H1 (cell line): ENCODE measurements at regions not wholly inside any gene's neighbourhood (a gene's known extent, or its start where the extent isn't known, plus 50 kb on each side); places are given as distances from the start of the nearest gene placed in this dataset.

Experiments
- CTCF ChIA-PET: fragments of 300-600 bp; sonication (Branson Sonifier 250); formaldehyde crosslinking; loops from one replicate; lab custom pipeline; 2021; ENCODE audit not compliant: partially characterized antibody; lab: Charles Lee
- POLR2A ChIA-PET: fragments of 300-600 bp; sonication (Branson Sonifier 250); formaldehyde crosslinking; loops from one replicate; lab custom pipeline; 2021; ENCODE audit warnings: inconsistent platforms; ENCODE audit not compliant: partially characterized antibody; lab: Charles Lee
- DNase-seq, 2 experiments: peaks; one replicate each; pipeline versions ENCODE4 v3.0.0 to v3.0.0-alpha.2; 2010 to 2022; ENCODE audit warnings: low spot score in 2 of 2, low read depth in 1 of 2, mixed read lengths in 1 of 2
- FAIRE-seq: peaks from 2 replicates; lab custom pipeline; 2011; peaks lifted over from hg19 to GRCh38; lab: Jason Lieb, UNC
- H2AFZ ChIP-seq: 2 replicates; pipeline ENCODE4 v1.8.1; 2012; ENCODE audit warnings: low read length, inconsistent platforms
- H2AK5ac ChIP-seq: 2 replicates; pipeline ENCODE4 v1.6.1; 2013; ENCODE audit warnings: low read depth, low read length
- H2BK120ac ChIP-seq: replicated peaks from 2 replicates; pipeline ENCODE3; 2013; ENCODE audit warnings: low read depth, low read length, inconsistent platforms
- H2BK12ac ChIP-seq: 2 replicates; pipeline ENCODE4 v1.6.1; 2013; ENCODE audit warnings: low read depth, low read length
- H2BK15ac ChIP-seq: 2 replicates; pipeline ENCODE4 v1.6.1; 2013; ENCODE audit warnings: low read length
- H2BK20ac ChIP-seq: 2 replicates; pipeline ENCODE4 v1.6.1; 2013; ENCODE audit warnings: low read length
- H2BK5ac ChIP-seq: 2 replicates; pipeline ENCODE4 v1.6.1; 2013; ENCODE audit warnings: low read depth, low read length
- H3K14ac ChIP-seq: 2 replicates; pipeline ENCODE4 v1.6.1; 2013; ENCODE audit warnings: inconsistent platforms; ENCODE audit not compliant: insufficient read length
- H3K18ac ChIP-seq: 2 replicates; pipeline ENCODE4 v1.6.1; 2013; ENCODE audit warnings: low read length; ENCODE audit errors: extremely low read depth
- H3K23ac ChIP-seq: 2 replicates; pipeline ENCODE4 v1.6.1; 2013; ENCODE audit warnings: inconsistent platforms; ENCODE audit not compliant: insufficient read length
- H3K23me2 ChIP-seq: 2 replicates; pipeline ENCODE4 v1.6.1; 2013; ENCODE audit warnings: low read depth, low read length
- H3K27ac ChIP-seq: 2 replicates; pipeline ENCODE4 v1.6.1; 2011; ENCODE audit warnings: low read depth, low read length, inconsistent platforms
- H3K27me3 ChIP-seq, 4 experiments: replicated peaks in 1 of 4; 1 replicate in 1 of 4; 2 replicates in 3 of 4; pipeline versions ENCODE4 v1.6.1 to v1.8.1; 2011 to 2013; ENCODE audit warnings: low read length in 3 of 4, mild to moderate bottlenecking in 3 of 4, inconsistent platforms in 2 of 4, mixed read lengths in 2 of 4, moderate library complexity in 1 of 4; ENCODE audit not compliant: control insufficient read depth in 3 of 4, insufficient read depth in 3 of 4; ENCODE audit errors: extremely low read depth in 1 of 4
- H3K36me3 ChIP-seq, 4 experiments: 2 replicates each; pipeline versions ENCODE4 v1.6.1 to v1.8.1; 2011 to 2013; ENCODE audit warnings: mild to moderate bottlenecking in 4 of 4, low read length in 3 of 4, moderate library complexity in 2 of 4, control low read depth in 1 of 4, inconsistent platforms in 1 of 4; ENCODE audit not compliant: insufficient read depth in 4 of 4, control insufficient read depth in 2 of 4
- H3K4ac ChIP-seq: replicated peaks from 2 replicates; pipeline ENCODE3; 2013; ENCODE audit warnings: low read length, low read depth, mixed read lengths, inconsistent platforms; ENCODE audit not compliant: insufficient read length
- H3K4me1 ChIP-seq, 4 experiments: replicated peaks in 1 of 4; 1 replicate in 1 of 4; 2 replicates in 3 of 4; pipeline versions ENCODE4 v1.6.1 to v1.8.1; 2011 to 2013; ENCODE audit warnings: low read length in 3 of 4, inconsistent platforms in 2 of 4, mixed read lengths in 1 of 4; ENCODE audit not compliant: insufficient read depth in 4 of 4, control insufficient read depth in 3 of 4
- H3K4me2 ChIP-seq, 2 experiments: 2 replicates each; pipeline versions ENCODE4 v1.6.1 to v1.8.1; 2011 to 2013; ENCODE audit warnings: low read depth in 2 of 2, low read length in 2 of 2, control low read depth in 1 of 2, inconsistent platforms in 1 of 2, mild to moderate bottlenecking in 1 of 2; ENCODE audit not compliant: insufficient read depth in 1 of 2
- H3K4me3 ChIP-seq, 4 experiments: fragments of 200-600, 300-600 bp in 1 of 4; sonication (generic), shearing (Covaris generic), sonication (Bioruptor Twin) in 1 of 4; 2 replicates each; pipeline versions ENCODE4 v1.5.1 to v1.8.1; 2011 to 2016; ENCODE audit warnings: low read length in 4 of 4, low read depth in 3 of 4, control low read depth in 2 of 4, inconsistent platforms in 2 of 4, mild to moderate bottlenecking in 2 of 4, mixed read lengths in 1 of 4, moderate library complexity in 1 of 4; ENCODE audit not compliant: insufficient read depth in 2 of 4; ENCODE audit errors: extremely low read depth in 1 of 4
- H3K56ac ChIP-seq: replicated peaks from 2 replicates; pipeline ENCODE3; 2013; ENCODE audit warnings: low read depth, mild to moderate bottlenecking, mixed read lengths, low read length, inconsistent platforms; ENCODE audit not compliant: insufficient read length
- H3K79me1 ChIP-seq: 2 replicates; pipeline ENCODE4 v1.6.1; 2013; ENCODE audit warnings: low read depth, low read length, control low read depth
- H3K79me2 ChIP-seq, 2 experiments: 2 replicates each; pipeline versions ENCODE4 v1.6.1 to v1.8.1; 2012 to 2013; ENCODE audit warnings: low read length in 2 of 2, mild to moderate bottlenecking in 2 of 2, inconsistent platforms in 1 of 2; ENCODE audit not compliant: insufficient read depth in 2 of 2, control insufficient read depth in 1 of 2
- H3K9ac ChIP-seq, 4 experiments: replicated peaks in 1 of 4; 1 replicate in 1 of 4; 2 replicates in 3 of 4; pipeline versions ENCODE4 v1.6.1 to v1.8.1; 2011 to 2013; ENCODE audit warnings: low read depth in 3 of 4, low read length in 3 of 4, control low read depth in 2 of 4, mild to moderate bottlenecking in 2 of 4, moderate library complexity in 2 of 4, inconsistent platforms in 1 of 4; ENCODE audit errors: extremely low read depth in 1 of 4
- H3K9me3 ChIP-seq, 2 experiments: 2 replicates each; pipeline versions ENCODE4 v1.6.1 to v1.8.1; 2012 to 2013; ENCODE audit warnings: mild to moderate bottlenecking in 2 of 2, moderate library complexity in 2 of 2, control low read depth in 1 of 2, inconsistent platforms in 1 of 2, low read depth in 1 of 2, low read length in 1 of 2, mixed read lengths in 1 of 2; ENCODE audit not compliant: insufficient read depth in 2 of 2
- H4K20me1 ChIP-seq, 2 experiments: replicated peaks in 1 of 2; 2 replicates each; pipeline versions ENCODE3 to v1.8.1; 2011 to 2013; ENCODE audit warnings: inconsistent platforms in 2 of 2, low read length in 2 of 2, mild to moderate bottlenecking in 1 of 2; ENCODE audit not compliant: insufficient read depth in 2 of 2, control insufficient read depth in 1 of 2
- H4K5ac ChIP-seq: 2 replicates; pipeline ENCODE4 v1.6.1; 2013; ENCODE audit warnings: low read length, low read depth, mixed read lengths, inconsistent platforms; ENCODE audit not compliant: insufficient read length
- H4K8ac ChIP-seq: 2 replicates; pipeline ENCODE4 v1.8.0; 2013; ENCODE audit warnings: mild to moderate bottlenecking, moderate library complexity, low read length, inconsistent platforms; ENCODE audit not compliant: insufficient read depth; ENCODE audit errors: extremely low read depth
- H4K91ac ChIP-seq: replicated peaks from 2 replicates; pipeline ENCODE3; 2013; ENCODE audit warnings: low read length, mixed read lengths, inconsistent platforms; ENCODE audit not compliant: insufficient read length
- USF2 ChIP-seq: IDR thresholded peaks from 2 replicates; pipeline ENCODE4 v1.6.1; 2011; ENCODE audit warnings: low read length, improper control_type of control experiment
- WGBS, 2 experiments: shearing (Covaris generic) in 1 of 2; methylation state at CpG; one replicate each; pipeline versions ENCODE4 v1.1.6 to v1.1.7; 2013 to 2015; ENCODE audit warnings: low lambda C conversion rate in 2 of 2, mixed read lengths in 2 of 2, inconsistent platforms in 1 of 2, low coverage in 1 of 2, missing lambda C conversion rate in 1 of 2; ENCODE audit not compliant: insufficient replicate concordance in 2 of 2, insufficient coverage in 1 of 2, insufficient read length in 1 of 2; ENCODE audit errors: extremely low coverage in 1 of 2, missing lambda C conversion rate in 1 of 2; 5-methylcytosine and 5-hydroxymethylcytosine counted together

- Histone ChIP-seq H4K5ac (no peak overlapping the region), H2AFZ (no peak overlapping the region), H3K27me3 (peaks cover 0 to 1% (median 0%) of the 10 kb centered on the region in 4 experiments; a peak in 1 of 7 replicates), H2BK120ac (no peak overlapping the region), H3K4me1 (no peaks in the 10 kb centered on the region), H2BK15ac (no peak overlapping the region), H3K9me3 (no peaks in the 10 kb centered on the region), H3K4ac (no peak overlapping the region), H4K8ac (no peak overlapping the region), H3K36me3 (no peaks in the 10 kb centered on the region), H3K79me2 (no peaks in the 10 kb centered on the region), H3K18ac (no peak overlapping the region), H3K23ac (no peak overlapping the region), H4K91ac (no peak overlapping the region), H3K56ac (no peak overlapping the region), H3K27ac (no peak overlapping the region), H3K79me1 (no peaks in the 10 kb centered on the region), H3K4me2 (no peak overlapping the region), H2BK12ac (no peak overlapping the region; the same call in 1 of the 2 replicates), H4K20me1 (no peaks in the 10 kb centered on the region), H3K4me3 (no peak overlapping the region), H2BK20ac (no peak overlapping the region), H3K9ac (no peak overlapping the region), H3K14ac (no peak overlapping the region), H3K23me2 (no peaks in the 10 kb centered on the region), H2AK5ac (no peak overlapping the region), H2BK5ac (no peak overlapping the region)
- ChIA-PET POLR2A (no interaction called here), CTCF (interaction anchor here (0.8 kb wide), 1 partner anchor 28 kb away, joined by 3 read pairs; no protein-coding TSS in a partner anchor)
- no peak for TF ChIP-seq USF2
- WGBS, 2 experiments = 97% methylated on average over 2 of the region's 2 CpGs; no CpG with 5 or more reads in 1 of the 2 experiments
- FAIRE-seq (no peak), DNase-seq (no peak)
Measured at GRCh38 chr5:4487581-4487980, 652.5 kb upstream of the ADAMTS16 start.
